ENCODE measurements at regions not wholly inside any gene's neighbourhood (a gene's known extent, or its start where the extent isn't known, plus 50 kb on each side); places are given as distances from the start of the nearest gene placed in this dataset.
"Not testable (repeated sequence)": the region's sequence is repeated elsewhere in the genome, so short reads cannot be mapped to it uniquely, and the experiment has no call there.

DNA sequence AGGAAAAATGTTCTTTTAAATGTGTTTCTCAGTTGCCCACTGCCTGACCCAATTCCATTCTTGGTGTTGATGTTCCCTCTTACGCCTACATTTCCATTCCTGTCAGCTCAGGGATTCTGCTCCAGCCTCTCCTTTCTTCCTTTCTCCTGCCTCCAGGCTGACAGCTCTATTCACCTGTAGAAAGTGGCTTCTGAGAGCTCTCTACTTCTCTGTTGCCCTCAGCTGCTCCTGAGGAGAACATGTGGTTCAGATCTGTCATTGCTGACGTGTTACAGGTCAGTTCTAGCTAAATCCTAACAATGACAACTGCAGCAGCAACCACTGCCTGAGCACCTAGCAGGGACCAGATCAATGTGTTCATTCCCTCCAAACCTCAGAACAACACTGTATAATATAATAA lies 144.9 kb upstream of the PLAAT1 start:
- intact Hi-C loops (cut with DNase I) = no loop called here
- DNase-seq (ENCODE audit: low spot score) = no peak

DNA sequence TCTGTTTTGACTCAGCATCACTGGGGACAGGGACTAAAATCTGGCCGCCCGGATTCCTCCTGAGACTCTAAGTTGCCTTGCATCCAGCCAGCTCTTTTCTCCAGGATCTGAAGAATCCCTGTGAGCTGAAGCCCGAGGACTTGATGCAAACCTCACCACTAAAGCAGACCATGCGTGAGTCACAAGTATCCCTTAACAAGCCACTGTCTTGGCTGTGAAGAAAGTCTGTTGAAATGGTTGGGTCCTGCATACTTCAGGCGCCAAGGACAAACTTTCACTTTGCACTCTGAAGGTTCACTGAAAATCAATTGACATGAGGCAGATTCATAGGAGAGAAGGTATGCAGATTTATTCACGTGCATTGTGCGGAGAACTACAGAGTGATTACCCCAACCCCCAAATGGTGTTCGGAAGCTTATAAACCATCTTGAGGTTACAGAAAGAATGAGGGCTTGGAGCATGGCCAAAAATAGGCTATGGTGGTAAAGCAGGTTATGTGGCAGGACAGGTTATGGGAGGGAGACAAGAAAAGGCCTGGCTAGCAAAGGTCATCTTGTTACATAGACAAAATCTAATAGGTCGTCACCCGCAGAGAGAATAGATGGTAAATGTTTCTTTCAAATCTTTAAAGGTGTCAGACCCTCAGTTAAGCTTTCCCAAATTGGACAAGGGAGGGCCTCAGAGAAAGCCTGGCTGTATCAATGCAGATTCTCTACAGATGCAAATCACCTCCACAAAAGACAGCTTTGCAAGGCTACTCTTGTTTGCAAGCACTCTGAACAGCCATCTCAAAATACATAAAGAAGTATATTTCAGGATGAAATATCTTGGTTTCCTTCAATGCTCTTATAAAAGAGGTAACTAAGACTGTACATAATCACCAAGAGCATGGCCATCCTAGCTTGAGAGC lies 126.3 kb upstream of the PLAAT1 start:
- intact Hi-C loops (cut with DNase I) = no loop called here

DNA sequence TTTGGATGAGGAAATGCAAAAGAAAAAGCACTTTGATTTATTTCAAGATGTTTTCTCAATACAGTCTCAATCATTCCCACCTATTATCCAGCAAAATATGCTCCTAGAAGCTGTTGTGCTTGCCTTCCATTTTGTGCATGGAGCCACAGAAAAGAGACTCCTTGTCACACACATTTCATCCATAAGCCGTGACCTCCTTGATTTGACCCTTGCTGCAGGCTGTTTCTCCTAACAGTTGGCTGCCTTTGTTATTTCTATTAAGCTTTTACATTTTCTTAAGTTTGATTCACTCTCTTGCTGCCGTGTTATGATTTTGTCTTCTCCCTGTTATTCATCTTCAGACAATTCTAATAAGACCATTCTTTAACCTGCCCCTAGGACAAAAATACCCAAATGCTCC lies 124.2 kb upstream of the PLAAT1 start:
- no peak for DNase-seq (ENCODE audit: low spot score)
- intact Hi-C loops (cut with DNase I) = no loop called here

More for the DNA sequence above, 126.3 kb upstream of the PLAAT1 start:
- no peak for DNase-seq (ENCODE audit: low spot score)

DNA sequence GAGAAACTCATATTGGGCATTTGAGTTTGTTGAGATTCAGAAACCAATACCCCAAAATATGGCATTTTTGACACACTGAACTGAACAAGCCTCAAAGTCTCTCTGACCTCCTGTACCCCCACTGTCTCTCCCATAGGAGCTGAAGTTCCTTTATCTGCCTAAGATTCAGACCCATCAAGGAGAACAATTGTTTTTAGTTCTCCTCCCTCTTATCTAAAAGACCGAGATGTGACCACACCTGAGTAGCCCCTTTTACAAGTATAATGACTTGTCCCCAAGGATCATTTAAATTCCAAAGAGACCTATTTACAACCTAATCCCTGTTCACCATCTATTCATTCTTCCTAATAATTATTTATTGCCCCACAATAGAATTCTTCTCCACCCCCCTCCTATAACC lies 122.1 kb upstream of the PLAAT1 start:
- DNase-seq (ENCODE audit: low spot score) = no peak
- intact Hi-C loops (cut with DNase I) = no loop called here

DNA sequence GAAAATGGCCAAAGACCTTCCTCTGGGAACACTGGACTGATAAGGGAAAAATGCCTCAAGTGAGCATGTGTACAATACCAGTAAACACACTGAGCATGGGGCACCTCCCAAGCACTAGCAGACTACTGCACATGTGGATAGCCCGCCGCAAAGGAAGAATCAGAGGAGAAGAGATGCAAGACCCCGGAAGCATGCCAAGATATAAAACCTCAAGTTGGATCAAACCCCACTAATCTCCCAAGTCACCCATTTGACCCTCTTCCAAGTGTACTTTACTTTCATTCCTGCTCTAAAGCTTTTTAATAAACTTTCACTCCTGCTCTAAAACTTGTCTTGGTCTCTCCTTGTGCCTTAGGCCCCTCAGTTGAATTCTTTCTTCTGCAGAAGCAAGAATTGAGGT lies 121.1 kb upstream of the PLAAT1 start:
- no peak for DNase-seq (ENCODE audit: low spot score)
- intact Hi-C loops (cut with DNase I) = no loop called here

DNA sequence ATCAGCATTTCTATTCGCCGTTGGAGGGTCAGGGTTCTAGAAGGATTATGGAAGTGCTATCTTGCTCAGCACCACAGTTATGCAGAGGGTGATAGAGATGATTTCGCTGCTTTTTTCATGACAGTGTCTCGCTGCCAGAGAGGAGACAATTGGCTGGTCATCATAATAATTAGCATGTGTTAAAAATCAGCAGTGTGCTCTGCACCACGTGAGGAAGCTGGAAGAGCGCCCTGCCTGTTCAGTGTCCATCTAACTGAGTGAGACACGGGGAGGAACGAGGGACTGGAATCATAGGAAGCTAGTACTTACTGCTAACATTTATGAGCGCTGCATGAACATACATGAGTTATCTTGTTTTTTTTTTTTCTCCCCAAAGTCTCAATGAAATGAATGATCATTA lies 116.2 kb upstream of the PLAAT1 start:
- intact Hi-C loops (cut with DNase I) = no loop called here
- DNase-seq (ENCODE audit: low spot score) = no peak

DNA sequence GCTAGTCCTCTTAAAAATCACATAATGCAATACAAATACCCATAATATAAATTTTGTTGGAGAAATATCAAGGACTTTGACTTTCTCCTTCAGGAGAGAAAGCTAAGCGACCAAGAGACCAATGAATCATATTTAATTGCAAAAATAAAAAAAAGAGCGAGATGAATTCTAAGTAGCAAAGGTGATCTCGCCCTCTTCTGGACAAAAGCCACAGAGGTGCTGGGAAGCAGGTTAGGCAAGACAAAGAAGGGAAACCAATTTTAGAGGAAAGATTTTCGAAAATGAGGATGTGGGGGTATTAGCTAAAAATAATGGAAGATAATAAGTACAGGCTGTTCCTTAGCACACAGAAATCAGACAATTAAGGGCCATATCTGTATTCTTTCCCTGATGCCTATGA lies 111.4 kb upstream of the PLAAT1 start:
- intact Hi-C loops (cut with DNase I) = no loop called here
- no peak for DNase-seq (ENCODE audit: low spot score)

DNA sequence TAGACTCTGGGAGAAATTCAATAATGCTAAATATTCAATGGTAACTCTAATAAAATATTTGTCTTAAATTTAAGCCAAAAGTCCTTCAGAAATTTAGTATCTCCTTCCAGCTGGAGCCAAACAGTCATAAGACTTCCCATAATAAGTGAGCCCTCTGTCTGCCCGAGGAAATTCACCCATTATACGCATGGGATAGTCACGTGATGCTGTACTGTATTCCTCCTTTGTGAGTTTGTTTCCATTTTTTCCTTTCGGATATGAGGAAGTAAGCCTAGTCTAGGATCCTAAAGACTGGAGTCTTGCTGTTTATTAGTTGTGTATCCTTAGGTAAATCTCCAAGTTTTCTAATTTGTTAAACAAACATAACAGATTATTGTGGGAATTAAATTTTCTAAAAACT lies 110.4 kb upstream of the PLAAT1 start:
- DNase-seq (ENCODE audit: low spot score) = no peak
- intact Hi-C loops (cut with DNase I) = no loop called here

DNA sequence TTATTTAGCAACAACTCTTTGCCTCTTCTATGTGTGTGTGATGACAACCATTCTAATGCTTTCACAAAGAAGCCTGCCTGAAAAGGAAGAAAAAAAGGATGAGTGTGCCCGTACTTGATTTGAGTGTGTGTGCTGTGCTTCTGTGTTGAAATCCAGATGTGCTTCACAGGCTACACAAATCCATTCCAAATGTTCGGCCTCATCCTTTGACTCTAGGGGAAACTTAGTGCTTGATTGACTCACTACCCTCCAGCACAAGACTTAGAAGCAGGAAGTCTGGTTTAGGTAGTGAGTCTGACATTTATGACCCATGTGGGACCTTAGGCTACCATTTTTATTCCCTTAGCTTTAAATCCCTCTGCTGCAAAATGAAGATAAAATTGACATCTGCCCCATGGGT lies 108.8 kb upstream of the PLAAT1 start:
- intact Hi-C loops (cut with DNase I) = no loop called here
- DNase-seq (ENCODE audit: low spot score) = no peak

DNA sequence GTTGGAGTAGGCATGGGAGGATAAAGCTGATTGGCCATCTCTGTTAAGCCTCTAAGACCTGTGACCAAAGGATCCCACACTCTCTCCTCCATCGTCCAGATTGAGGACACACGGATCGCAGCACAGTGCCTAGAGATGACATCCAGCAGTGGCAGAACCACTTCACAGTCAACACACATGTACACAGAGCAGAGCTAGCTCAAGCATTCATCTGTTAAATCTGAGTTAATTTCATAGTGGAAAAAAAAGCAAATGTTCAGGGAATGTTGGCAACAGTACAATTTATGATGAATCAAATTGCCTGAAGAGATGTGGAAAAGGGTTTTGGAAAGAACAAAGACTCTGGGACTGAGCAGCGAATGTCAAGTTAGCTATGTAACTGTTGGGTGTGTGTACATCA lies 108.1 kb upstream of the PLAAT1 start:
- intact Hi-C loops (cut with DNase I) = no loop called here

DNA sequence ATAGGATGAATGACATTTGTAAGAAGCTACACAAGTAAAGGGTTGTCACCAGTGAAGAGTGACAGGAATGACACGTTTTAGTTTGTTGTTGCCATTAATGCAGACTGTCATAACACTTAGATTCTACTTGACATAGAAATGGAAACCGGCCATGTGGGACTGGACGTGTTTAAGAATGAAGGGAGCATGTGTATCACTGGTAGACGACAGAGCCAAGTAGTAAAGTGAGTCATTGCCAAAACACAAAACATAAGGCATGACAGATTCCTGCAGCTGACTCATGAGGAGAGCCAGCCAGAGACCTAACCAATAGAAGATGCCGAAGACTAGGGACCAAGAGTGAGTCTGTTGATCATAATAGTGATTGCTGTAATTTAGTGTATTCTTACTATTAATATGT lies 106.2 kb upstream of the PLAAT1 start:
- no peak for DNase-seq (ENCODE audit: low spot score)
- intact Hi-C loops (cut with DNase I) = no loop called here

More for the DNA sequence above, 108.1 kb upstream of the PLAAT1 start:
- no peak for DNase-seq (ENCODE audit: low spot score)

DNA sequence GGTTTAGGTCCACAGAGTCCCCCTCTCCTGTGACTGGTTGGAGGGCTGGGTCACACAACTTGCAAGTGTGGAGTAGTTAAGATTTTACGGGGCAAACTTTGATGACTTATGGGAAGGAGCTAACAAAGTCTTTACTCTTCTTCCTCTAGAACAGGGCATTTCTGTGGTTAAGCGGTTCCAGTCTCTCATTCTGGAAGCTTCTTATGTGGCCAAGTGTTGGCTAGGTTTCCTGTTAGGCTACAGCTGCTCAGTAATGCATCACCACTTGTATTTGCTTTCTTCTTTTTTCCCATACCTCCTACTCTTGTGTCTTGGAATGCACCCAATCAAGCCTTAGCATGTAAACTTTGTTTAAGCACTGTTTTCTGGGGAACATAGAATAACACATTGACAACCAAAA lies 100.6 kb upstream of the PLAAT1 start:
- intact Hi-C loops (cut with DNase I) = no loop called here
- DNase-seq (ENCODE audit: low spot score) = no peak

DNA sequence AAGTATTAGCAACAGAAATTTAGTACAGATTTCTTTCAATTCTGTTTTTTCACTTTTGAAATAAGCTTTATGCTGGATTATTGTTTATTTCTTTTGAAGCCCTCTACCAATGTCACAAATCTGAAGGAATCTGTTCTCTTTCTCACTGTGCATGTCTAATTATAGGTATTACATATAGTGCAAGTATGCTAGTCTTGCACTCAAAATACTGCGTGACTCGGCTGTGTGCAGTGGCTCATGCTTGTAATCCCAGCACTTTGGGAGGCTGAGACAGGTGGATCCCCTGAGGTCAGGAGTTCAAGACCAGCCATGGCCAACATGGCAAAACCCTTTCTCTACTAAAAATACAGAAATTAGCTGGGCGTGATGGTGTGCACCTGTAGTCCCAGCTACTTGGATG lies 95.8 kb upstream of the PLAAT1 start:
- intact Hi-C loops (cut with DNase I) = no loop called here

DNA sequence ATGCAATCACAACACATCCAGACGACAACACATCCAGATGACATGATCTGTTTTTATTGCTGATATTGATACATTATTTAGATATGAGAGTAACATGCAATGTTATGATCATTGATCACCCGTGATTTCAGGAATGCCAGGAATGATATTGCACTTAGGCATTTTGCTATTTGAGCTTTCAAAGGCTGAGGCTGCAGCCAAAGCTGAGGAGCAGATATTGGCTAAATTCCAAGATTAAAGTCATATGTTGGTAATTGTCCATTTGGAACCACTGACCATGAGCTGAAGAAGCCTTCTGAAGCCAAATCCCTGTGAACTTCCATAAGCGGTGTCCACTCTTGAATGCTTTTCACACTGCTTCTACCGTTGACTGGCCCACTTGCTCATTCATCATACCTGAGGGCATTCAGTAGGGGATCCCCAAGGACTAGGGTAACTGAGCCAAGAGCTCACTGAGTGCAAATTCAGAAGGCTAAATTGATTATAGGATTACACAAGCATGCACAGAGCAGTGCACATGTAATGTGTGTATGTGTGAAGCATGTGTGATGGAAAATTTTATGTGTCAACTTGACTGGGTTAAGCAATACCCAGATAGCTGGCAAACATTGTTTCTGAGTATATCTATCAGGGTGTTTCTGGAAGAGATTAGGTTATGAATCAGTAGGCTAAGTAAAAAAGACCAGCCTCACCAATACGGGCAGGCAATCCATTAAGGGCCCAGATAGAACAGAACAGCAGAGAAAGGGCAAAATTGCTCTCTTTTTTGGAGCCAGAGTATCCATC lies 92.1 kb upstream of the PLAAT1 start:
- DNase-seq (ENCODE audit: low spot score) = no peak
- intact Hi-C loops (cut with DNase I) = no loop called here

More for the DNA sequence above, 95.8 kb upstream of the PLAAT1 start:
- no peak for DNase-seq (ENCODE audit: low spot score)

DNA sequence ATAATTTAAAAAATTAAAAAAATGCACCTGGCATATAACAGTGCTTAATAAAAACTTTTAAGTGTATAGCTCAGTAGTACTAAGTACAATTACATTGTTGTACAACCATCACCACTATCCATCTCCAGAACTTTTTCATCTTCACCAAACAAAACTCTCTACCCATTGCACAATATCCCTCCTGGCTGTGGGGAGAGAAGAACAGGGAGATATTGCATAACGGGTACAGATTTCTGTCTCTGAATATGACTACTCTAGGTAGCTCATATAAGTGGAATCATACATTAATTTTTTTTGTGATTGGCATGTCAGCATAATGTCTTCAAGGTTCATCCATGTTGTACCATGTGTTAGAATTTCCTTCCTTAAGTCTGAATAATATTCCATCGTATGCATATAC lies 91.0 kb upstream of the PLAAT1 start:
- intact Hi-C loops (cut with DNase I) = no loop called here
- no peak for DNase-seq (ENCODE audit: low spot score)

DNA sequence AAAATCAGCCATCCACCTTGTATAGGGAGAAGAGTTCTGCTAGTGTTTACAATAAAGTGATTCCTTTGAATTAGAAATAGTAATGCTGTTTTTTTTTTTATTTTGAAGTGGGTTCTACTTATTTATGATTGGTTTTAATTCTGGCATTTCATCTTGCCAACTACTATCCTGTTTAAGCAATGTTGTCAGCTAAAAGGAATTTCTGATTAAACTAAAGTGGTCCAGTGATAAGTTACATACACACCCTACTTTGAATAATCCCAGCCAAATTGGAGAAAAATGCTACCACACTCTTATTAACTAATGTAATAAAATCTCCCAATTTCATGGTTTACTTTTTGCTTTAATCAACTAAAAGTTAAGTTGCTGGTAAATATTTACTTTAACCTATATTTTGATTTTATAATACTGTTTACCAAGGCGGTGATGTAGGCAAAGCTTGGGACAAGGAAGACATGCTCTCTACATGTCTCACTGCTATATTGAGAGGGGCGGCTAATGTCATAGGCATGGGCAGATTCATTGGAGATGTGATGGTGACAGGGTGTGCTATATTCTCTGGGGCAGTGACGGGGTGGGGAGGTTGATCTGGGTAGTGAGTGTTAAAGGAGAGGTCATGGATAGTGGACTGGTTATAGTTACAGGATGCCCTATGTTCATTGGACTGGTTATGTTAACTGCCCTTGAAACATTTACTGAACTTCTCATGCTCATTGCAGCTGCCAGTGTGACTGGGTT lies 85.8 kb upstream of the PLAAT1 start:
- intact Hi-C loops (cut with DNase I); DNase-seq (ENCODE audit: low spot score): not testable (repeated sequence)

DNA sequence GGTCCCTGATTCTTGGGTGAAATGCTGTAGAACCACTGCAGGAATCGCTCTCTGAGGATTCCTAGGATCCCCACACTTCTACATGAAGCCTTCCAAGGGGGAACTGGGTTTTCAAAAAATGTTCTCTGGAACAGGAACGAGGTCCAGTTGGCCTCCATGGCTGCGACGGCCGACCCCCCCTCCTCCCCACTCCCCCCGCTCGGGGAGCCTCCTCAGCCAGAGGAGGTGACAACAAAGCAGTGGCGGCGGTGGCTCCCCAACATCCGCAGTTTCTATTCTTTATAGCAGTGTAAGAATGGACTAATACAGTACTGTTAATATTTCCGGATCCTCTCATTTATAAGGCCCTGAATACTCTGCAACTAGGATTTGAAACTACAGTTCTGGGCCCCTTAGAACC lies 84.0 kb upstream of the PLAAT1 start:
- DNase-seq (ENCODE audit: low spot score) = no peak
- intact Hi-C loops (cut with DNase I) = no loop called here

DNA sequence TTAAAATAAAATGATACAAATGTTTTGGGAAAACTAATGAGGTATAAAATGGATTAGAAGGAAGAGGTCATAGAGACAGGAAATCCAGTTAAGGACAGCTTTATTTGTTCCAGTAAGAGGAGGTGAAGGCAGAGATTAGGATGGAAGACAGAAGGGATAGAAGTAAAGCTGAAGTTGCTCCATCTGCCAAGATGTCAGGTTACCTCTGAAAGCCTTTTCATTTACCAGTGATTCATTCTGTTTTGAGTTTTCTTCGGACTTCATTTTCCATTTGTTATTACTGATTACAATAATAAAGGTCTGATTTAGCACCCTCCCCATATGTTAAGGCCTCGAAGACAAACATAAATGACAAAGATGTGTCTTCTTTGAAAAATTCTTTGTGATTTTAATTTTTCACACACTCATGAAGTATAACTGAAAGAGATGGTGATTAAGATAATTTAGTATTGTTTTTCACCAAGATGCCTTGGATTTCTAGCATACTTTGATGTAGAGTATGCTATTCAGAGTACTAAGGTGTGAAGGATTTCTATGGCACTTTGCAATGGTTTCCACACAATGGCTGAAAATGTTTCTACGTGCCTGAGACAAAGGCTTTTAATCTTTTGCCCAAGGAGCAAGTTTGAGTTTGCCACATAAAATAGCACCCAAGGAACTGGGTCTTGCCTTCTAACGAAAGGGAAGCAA lies 75.4 kb upstream of the PLAAT1 start:
- DNase-seq (ENCODE audit: low spot score) = no peak
- intact Hi-C loops (cut with DNase I) = no loop called here

DNA sequence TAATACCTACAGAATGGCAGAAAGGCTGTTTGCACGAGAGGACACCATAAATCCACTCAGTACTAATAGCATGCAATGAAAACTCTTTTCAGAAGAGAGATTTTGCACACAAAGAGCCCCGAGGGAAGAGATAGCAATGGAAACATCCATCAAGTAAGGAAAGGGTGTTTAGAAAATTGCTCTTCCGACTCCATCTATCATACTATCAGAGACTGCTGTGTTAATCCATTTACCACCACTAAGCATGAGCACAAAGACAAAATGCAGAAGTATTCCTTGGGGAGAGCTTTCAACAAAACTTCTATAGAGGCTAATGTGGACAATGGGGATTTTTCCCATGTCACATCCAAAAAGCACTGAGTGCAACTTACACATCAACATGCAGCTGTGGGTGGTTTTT lies 72.1 kb upstream of the PLAAT1 start:
- DNase-seq (ENCODE audit: low spot score) = no peak
- intact Hi-C loops (cut with DNase I) = no loop called here

DNA sequence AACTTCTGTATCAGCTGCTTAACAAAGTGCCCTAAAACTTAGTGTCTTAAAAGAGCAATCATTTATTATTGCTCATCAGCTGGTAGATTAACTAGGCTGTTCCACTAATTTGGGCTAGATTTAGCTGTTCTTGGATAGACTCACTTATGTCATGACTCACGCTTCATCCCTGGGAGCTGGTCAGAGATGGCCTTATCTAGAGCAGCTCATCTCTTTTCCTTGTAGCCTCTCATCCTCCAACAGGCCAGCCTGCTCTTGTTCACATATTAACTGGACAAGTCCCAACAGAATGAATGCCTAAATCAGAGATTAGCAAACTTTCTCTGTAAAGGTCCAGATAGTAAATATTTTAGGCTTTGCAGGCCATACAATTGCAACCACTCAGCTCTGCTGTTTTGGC lies 66.9 kb upstream of the PLAAT1 start:
- intact Hi-C loops (cut with DNase I) = no loop called here
- DNase-seq (ENCODE audit: low spot score) = no peak
